GM12878 (cell line): ENCODE measurements at regions not wholly inside any gene's neighbourhood (a gene's known extent, or its start where the extent isn't known, plus 50 kb on each side); places are given as distances from the start of the nearest gene placed in this dataset.

Source experiments
- ATAC-seq: fragments of 200-7000 bp; cut with Tn5 transposase; 3 replicates; pipeline ENCODE4 v1.9.1; 2020; ENCODE audit warnings: mild to moderate bottlenecking, moderate library complexity
- BruUV-seq: library from RNA; stranded (reverse); fragments of 400-500 nt; replicated peaks from 2 replicates; lab custom pipeline; 2021; lab: Mats Ljungman, UMichigan
- CTCF ChIA-PET: fragments of 300-600 bp; sonication (Branson Sonifier 250); formaldehyde crosslinking; extraction: SDS; loops from one replicate; lab custom pipeline; 2021; ENCODE audit warnings: inconsistent platforms; lab: Yijun Ruan, JAX
- POLR2A ChIA-PET: fragments of 350-600 bp; formaldehyde crosslinking; extraction: SDS; loops from one replicate; lab custom pipeline; 2021; ENCODE audit warnings: inconsistent platforms; lab: Charles Lee
- RAD21 ChIA-PET: fragments of 300-600 bp; sonication (Branson Sonifier 250); formaldehyde crosslinking; loops from one replicate; lab custom pipeline; 2023; ENCODE audit warnings: antibody characterized with exemption; ENCODE audit not compliant: unreplicated experiment; lab: Charles Lee
- SMC1A ChIA-PET: fragments of 300-600 bp; sonication (Branson Sonifier 250); formaldehyde crosslinking; loops from one replicate; lab custom pipeline; 2023; ENCODE audit not compliant: unreplicated experiment, uncharacterized antibody; lab: Charles Lee
- DNase-seq: peaks from one replicate; pipeline ENCODE4 v3.0.0-alpha.2; 2011; ENCODE audit warnings: low read depth, low spot score
- FAIRE-seq: peaks from 3 replicates; lab custom pipeline; 2011; peaks lifted over from hg19 to GRCh38; lab: Jason Lieb, UNC
- H2AFZ ChIP-seq: 2 replicates; pipeline ENCODE4 v1.6.0; 2011; ENCODE audit warnings: low read depth, low read length, control low read depth; ENCODE audit not compliant: control insufficient read depth
- H3K27ac ChIP-seq: 2 replicates; pipeline ENCODE4 v1.5.1; 2011; ENCODE audit warnings: control low read depth; ENCODE audit not compliant: control insufficient read depth, insufficient read depth
- H3K27me3 ChIP-seq, 2 experiments: replicated peaks in 1 of 2; 2 replicates each; pipeline versions ENCODE4 v1.6.0 to v1.6.1; 2011; ENCODE audit warnings: low read length in 1 of 2; ENCODE audit not compliant: control insufficient read depth in 2 of 2, insufficient read depth in 2 of 2
- H3K36me3 ChIP-seq, 2 experiments: 2 replicates each; pipeline ENCODE4 v1.5.1; 2011; ENCODE audit warnings: low read length in 1 of 2; ENCODE audit not compliant: control insufficient read depth in 2 of 2, insufficient read depth in 2 of 2
- H3K4me1 ChIP-seq: 2 replicates; pipeline ENCODE4 v1.6.1; 2011; ENCODE audit warnings: mild to moderate bottlenecking, low read length, moderate library complexity, mixed read lengths; ENCODE audit not compliant: control insufficient read depth, insufficient read depth
- H3K4me2 ChIP-seq: 2 replicates; pipeline ENCODE4 v1.6.0; 2011; ENCODE audit warnings: control low read depth; ENCODE audit not compliant: control insufficient read depth, insufficient read depth
- H3K4me3 ChIP-seq: fragments of 200-600 bp; sonication (generic); 2 replicates; pipeline ENCODE4 v1.5.1; 2016
- H3K79me2 ChIP-seq: 2 replicates; pipeline ENCODE4 v1.6.0; 2011; ENCODE audit warnings: low read length; ENCODE audit not compliant: control insufficient read depth, insufficient read depth
- H3K9ac ChIP-seq: 2 replicates; pipeline ENCODE4 v1.8.0; 2011; ENCODE audit warnings: low read length, control low read depth, mixed read lengths; ENCODE audit not compliant: control insufficient read depth, insufficient read depth
- H3K9me3 ChIP-seq: replicated peaks from 3 replicates; pipeline ENCODE4 v1.5.1; 2011; ENCODE audit warnings: mild to moderate bottlenecking, low read length; ENCODE audit not compliant: control insufficient read depth, insufficient read depth
- H4K20me1 ChIP-seq: 2 replicates; pipeline ENCODE4 v1.6.0; 2011; ENCODE audit not compliant: control insufficient read depth, insufficient read depth
- BRCA1 ChIP-seq: IDR thresholded peaks from 2 replicates; pipeline ENCODE4 v1.6.1; 2011; ENCODE audit warnings: low read depth, low read length, improper control_type of control experiment
- CBX3 ChIP-seq: fragments of 200-600 bp; sonication (generic); IDR thresholded peaks from 2 replicates; pipeline ENCODE4 v1.6.1; 2016; ENCODE audit warnings: low read depth, borderline replicate concordance
- CHD4 ChIP-seq: fragments of 200-600 bp; sonication (generic); IDR thresholded peaks from 2 replicates; pipeline ENCODE4 v1.6.1; 2016; ENCODE audit warnings: mild to moderate bottlenecking
- EP300 ChIP-seq, 2 experiments: fragments of 150-350 bp in 1 of 2; IDR thresholded peaks; 2 replicates each; pipeline ENCODE4 v1.6.1; 2011 to 2012; ENCODE audit warnings: low read depth in 2 of 2, low read length in 2 of 2, borderline replicate concordance in 1 of 2, improper control_type of control experiment in 1 of 2, inconsistent platforms in 1 of 2; ENCODE audit not compliant: control insufficient read depth in 1 of 2
- EZH2 ChIP-seq: IDR thresholded peaks from 2 replicates; pipeline ENCODE4 v1.6.1; 2012; ENCODE audit warnings: low read depth, mild to moderate bottlenecking, control low read depth, inconsistent platforms, low read length, borderline replicate concordance; ENCODE audit not compliant: control insufficient read depth
- HDAC6 ChIP-seq: fragments of 200-600 bp; sonication (generic); IDR thresholded peaks from one replicate; pipeline ENCODE4 v1.8.0; 2017; ENCODE audit warnings: antibody characterized with exemption; ENCODE audit not compliant: unreplicated experiment
- MEF2B ChIP-seq: fragments of 450-650 bp; IDR thresholded peaks from 2 replicates; pipeline ENCODE4 v1.6.1; 2018; ENCODE audit warnings: mild to moderate bottlenecking, moderate library complexity; ENCODE audit not compliant: partially characterized antibody, poor library complexity, severe bottlenecking
- NFXL1 ChIP-seq: fragments of 450-650 bp; IDR thresholded peaks from 2 replicates; pipeline ENCODE4 v1.6.1; 2017; ENCODE audit warnings: antibody characterized with exemption, mild to moderate bottlenecking, borderline replicate concordance
- NRF1 ChIP-seq: conservative IDR thresholded peaks from 2 replicates; pipeline ENCODE4 v1.6.1; 2011; ENCODE audit warnings: mild to moderate bottlenecking, low read depth, low read length, improper control_type of control experiment
- PAX5 ChIP-seq: IDR thresholded peaks from 2 replicates; pipeline ENCODE4 v1.6.1; 2011; ENCODE audit warnings: low read depth, low read length, borderline replicate concordance
- PAX8 ChIP-seq: fragments of 450-650 bp; IDR thresholded peaks from 2 replicates; pipeline ENCODE4 v1.6.1; 2017; ENCODE audit warnings: mild to moderate bottlenecking, moderate library complexity
- RELA ChIP-seq: fragments of 450-650 bp; IDR thresholded peaks from 2 replicates; pipeline ENCODE4 v1.8.0; 2014; ENCODE audit warnings: borderline replicate concordance; ENCODE audit not compliant: partially characterized antibody
- SMAD5 ChIP-seq: IDR thresholded peaks from 2 replicates; pipeline ENCODE4 v1.6.1; 2016; ENCODE audit warnings: antibody characterized with exemption, low read depth
- SREBF1 ChIP-seq: IDR thresholded peaks from 2 replicates; pipeline ENCODE4 v1.6.1; 2012; ENCODE audit warnings: mild to moderate bottlenecking, low read length
- USF2 ChIP-seq: IDR thresholded peaks from 2 replicates; pipeline ENCODE4 v1.6.1; 2011; ENCODE audit warnings: low read depth, low read length, improper control_type of control experiment, borderline replicate concordance
- YBX1 ChIP-seq: fragments of 450-650 bp; IDR thresholded peaks from 2 replicates; pipeline ENCODE4 v1.6.1; 2016; ENCODE audit warnings: antibody characterized with exemption
- ZNF217 ChIP-seq: fragments of 450-650 bp; IDR thresholded peaks from 2 replicates; pipeline ENCODE4 v1.6.1; 2017; ENCODE audit warnings: antibody characterized with exemption, mild to moderate bottlenecking
- WGBS: methylation state at CpG from one replicate; pipeline ENCODE4 v1.1.6; 2016; ENCODE audit warnings: low lambda C conversion rate; ENCODE audit not compliant: insufficient replicate concordance, insufficient coverage; ENCODE audit errors: missing lambda C conversion rate; 5-methylcytosine and 5-hydroxymethylcytosine counted together
- in situ Hi-C: fragments of 300-500 bp; cut with MboI; formaldehyde crosslinking; loops from 9 replicates; pipeline ENCODE4 v1.14.3; 2018; ENCODE audit warnings: mixed read lengths
- intact Hi-C: fragments of 100-400 bp; cut with micrococcal nuclease; formaldehyde crosslinking; loops from one replicate; pipeline ENCODE4 v1.14.2; 2022; ENCODE audit not compliant: unreplicated experiment
- TF ChIP-seq, protein P1 (sequence below): fragments of 450-650 bp; IDR thresholded peaks from 2 replicates; pipeline ENCODE4 v1.6.1; 2017; ENCODE audit warnings: borderline replicate concordance

DNA sequence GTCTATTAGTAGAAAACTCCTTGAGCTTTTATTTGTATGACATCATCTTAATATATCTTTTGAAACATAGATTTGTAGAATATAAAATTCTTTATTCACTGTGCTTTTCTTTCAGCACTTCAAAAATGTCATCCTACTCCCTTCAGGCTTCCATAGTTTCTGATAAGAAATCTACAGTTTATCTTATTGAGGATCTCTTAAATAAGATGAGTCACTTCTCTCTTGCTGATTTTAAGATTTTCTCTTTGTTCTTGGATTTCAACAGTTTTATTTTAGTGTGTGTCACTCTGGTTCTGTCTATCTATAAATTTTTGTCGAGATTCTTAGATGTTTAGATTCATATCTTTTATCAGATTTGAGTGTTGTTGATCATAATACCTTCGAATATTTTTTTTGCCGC, 566.1 kb upstream of the CHORDC1 start:
- no peak for DNase-seq
- Histone ChIP-seq H3K79me2 (no peaks in the 10 kb centered on the region), H2AFZ (no peak overlapping the region), H3K27me3 (no peaks in the 10 kb centered on the region), H3K36me3 (no peaks in the 10 kb centered on the region), H3K4me2 (no peak overlapping the region), H3K4me1 (no peaks in the 10 kb centered on the region), H3K9ac (no peak overlapping the region), H4K20me1 (no peaks in the 10 kb centered on the region), H3K4me3 (no peak overlapping the region), H3K27ac (no peak overlapping the region), H3K9me3 (no peaks in the 10 kb centered on the region)
- intact Hi-C loops (no loop called here), in situ Hi-C loops (no loop called here)
- TF ChIP-seq MEF2B (no peak), USF2 (no peak), SREBF1 (no peak), BRCA1 (no peak), SMAD5 (no peak)
- no peak for ATAC-seq
- no TSS peak for BruUV-seq
- ChIA-PET RAD21 (no interaction called here), POLR2A (no interaction called here), SMC1A (interaction anchor here (1.8 kb wide), 1 partner anchor 16 kb away, joined by 5 read pairs; no protein-coding TSS in a partner anchor), CTCF (no interaction called here)
- 56% methylated on average over 3 of the region's 3 CpGs for WGBS
- no peak for FAIRE-seq

GRCh38 chr11:90784241-90784814, 561.5 kb upstream of the CHORDC1 start:
- Histone ChIP-seq H4K20me1 (no peaks in the 10 kb centered on the region), H3K4me2 (no peak overlapping the region), H3K36me3 (no peaks in the 10 kb centered on the region), H3K4me3 (no peak overlapping the region), H3K9ac (no peak overlapping the region), H3K27me3 (no peaks in the 10 kb centered on the region), H2AFZ (no peak overlapping the region), H3K4me1 (no peaks in the 10 kb centered on the region), H3K27ac (no peak overlapping the region), H3K9me3 (no peaks in the 10 kb centered on the region), H3K79me2 (no peaks in the 10 kb centered on the region)
- ChIA-PET CTCF (interaction anchor here (1.1 to 2.0 kb wide), 3 partner anchors 11 to 21 kb away, joined by 3 to 5 read pairs (median 5); no protein-coding TSS in a partner anchor), RAD21 (no interaction called here), POLR2A (no interaction called here), SMC1A (interaction anchor here (1.4 to 1.5 kb wide), 2 partner anchors 15 to 30 kb away, joined by 3 read pairs; no protein-coding TSS in a partner anchor)
- in situ Hi-C loops = no loop called here
- intact Hi-C loops = no loop called here
- DNase-seq (no peak), ATAC-seq (no peak), FAIRE-seq (no peak)
- WGBS = 21% methylated on average over 2 of the region's 2 CpGs
- no TSS peak for BruUV-seq
- TF ChIP-seq RELA (no peak), ZNF217 (no peak), PAX5 (no peak), PAX8 (no peak), HDAC6 (no peak), NFXL1 (no peak), EP300 (IDR thresholded peaks at IDR 0.05; ENCODE audit: borderline replicate concordance in 1 of 2, control insufficient read depth in 1 of 2, low read depth in 2 of 2, low read length in 2 of 2) (no peak), YBX1 (no peak), CHD4 (no peak), NRF1 (no peak), EZH2 (no peak), CBX3 (no peak)
- TF ChIP-seq, protein P1, sequence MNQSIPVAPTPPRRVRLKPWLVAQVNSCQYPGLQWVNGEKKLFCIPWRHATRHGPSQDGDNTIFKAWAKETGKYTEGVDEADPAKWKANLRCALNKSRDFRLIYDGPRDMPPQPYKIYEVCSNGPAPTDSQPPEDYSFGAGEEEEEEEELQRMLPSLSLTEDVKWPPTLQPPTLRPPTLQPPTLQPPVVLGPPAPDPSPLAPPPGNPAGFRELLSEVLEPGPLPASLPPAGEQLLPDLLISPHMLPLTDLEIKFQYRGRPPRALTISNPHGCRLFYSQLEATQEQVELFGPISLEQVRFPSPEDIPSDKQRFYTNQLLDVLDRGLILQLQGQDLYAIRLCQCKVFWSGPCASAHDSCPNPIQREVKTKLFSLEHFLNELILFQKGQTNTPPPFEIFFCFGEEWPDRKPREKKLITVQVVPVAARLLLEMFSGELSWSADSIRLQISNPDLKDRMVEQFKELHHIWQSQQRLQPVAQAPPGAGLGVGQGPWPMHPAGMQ = no peak
